H1 (cell line): ENCODE measurements at regions not wholly inside any gene's neighbourhood (a gene's known extent, or its start where the extent isn't known, plus 50 kb on each side); places are given as distances from the start of the nearest gene placed in this dataset.

Experiments used
- CTCF ChIA-PET: fragments of 300-600 bp; sonication (Branson Sonifier 250); formaldehyde crosslinking; loops from one replicate; lab custom pipeline; 2021; ENCODE audit not compliant: partially characterized antibody; lab: Charles Lee
- POLR2A ChIA-PET: fragments of 300-600 bp; sonication (Branson Sonifier 250); formaldehyde crosslinking; loops from one replicate; lab custom pipeline; 2021; ENCODE audit warnings: inconsistent platforms; ENCODE audit not compliant: partially characterized antibody; lab: Charles Lee
- DNase-seq, 2 experiments: peaks; one replicate each; pipeline versions ENCODE4 v3.0.0 to v3.0.0-alpha.2; 2010 to 2022; ENCODE audit warnings: low spot score in 2 of 2, low read depth in 1 of 2, mixed read lengths in 1 of 2
- FAIRE-seq: peaks from 2 replicates; lab custom pipeline; 2011; peaks lifted over from hg19 to GRCh38; lab: Jason Lieb, UNC
- H2AFZ ChIP-seq: 2 replicates; pipeline ENCODE4 v1.8.1; 2012; ENCODE audit warnings: low read length, inconsistent platforms
- H2AK5ac ChIP-seq: 2 replicates; pipeline ENCODE4 v1.6.1; 2013; ENCODE audit warnings: low read depth, low read length
- H2BK120ac ChIP-seq: replicated peaks from 2 replicates; pipeline ENCODE3; 2013; ENCODE audit warnings: low read depth, low read length, inconsistent platforms
- H2BK12ac ChIP-seq: 2 replicates; pipeline ENCODE4 v1.6.1; 2013; ENCODE audit warnings: low read depth, low read length
- H2BK15ac ChIP-seq: 2 replicates; pipeline ENCODE4 v1.6.1; 2013; ENCODE audit warnings: low read length
- H2BK20ac ChIP-seq: 2 replicates; pipeline ENCODE4 v1.6.1; 2013; ENCODE audit warnings: low read length
- H2BK5ac ChIP-seq: 2 replicates; pipeline ENCODE4 v1.6.1; 2013; ENCODE audit warnings: low read depth, low read length
- H3K14ac ChIP-seq: 2 replicates; pipeline ENCODE4 v1.6.1; 2013; ENCODE audit warnings: inconsistent platforms; ENCODE audit not compliant: insufficient read length
- H3K18ac ChIP-seq: 2 replicates; pipeline ENCODE4 v1.6.1; 2013; ENCODE audit warnings: low read length; ENCODE audit errors: extremely low read depth
- H3K23ac ChIP-seq: 2 replicates; pipeline ENCODE4 v1.6.1; 2013; ENCODE audit warnings: inconsistent platforms; ENCODE audit not compliant: insufficient read length
- H3K23me2 ChIP-seq: 2 replicates; pipeline ENCODE4 v1.6.1; 2013; ENCODE audit warnings: low read depth, low read length
- H3K27ac ChIP-seq: 2 replicates; pipeline ENCODE4 v1.6.1; 2011; ENCODE audit warnings: low read depth, low read length, inconsistent platforms
- H3K27me3 ChIP-seq, 4 experiments: replicated peaks in 1 of 4; 1 replicate in 1 of 4; 2 replicates in 3 of 4; pipeline versions ENCODE4 v1.6.1 to v1.8.1; 2011 to 2013; ENCODE audit warnings: low read length in 3 of 4, mild to moderate bottlenecking in 3 of 4, inconsistent platforms in 2 of 4, mixed read lengths in 2 of 4, moderate library complexity in 1 of 4; ENCODE audit not compliant: control insufficient read depth in 3 of 4, insufficient read depth in 3 of 4; ENCODE audit errors: extremely low read depth in 1 of 4
- H3K36me3 ChIP-seq, 4 experiments: 2 replicates each; pipeline versions ENCODE4 v1.6.1 to v1.8.1; 2011 to 2013; ENCODE audit warnings: mild to moderate bottlenecking in 4 of 4, low read length in 3 of 4, moderate library complexity in 2 of 4, control low read depth in 1 of 4, inconsistent platforms in 1 of 4; ENCODE audit not compliant: insufficient read depth in 4 of 4, control insufficient read depth in 2 of 4
- H3K4ac ChIP-seq: replicated peaks from 2 replicates; pipeline ENCODE3; 2013; ENCODE audit warnings: low read length, low read depth, mixed read lengths, inconsistent platforms; ENCODE audit not compliant: insufficient read length
- H3K4me1 ChIP-seq, 4 experiments: replicated peaks in 1 of 4; 1 replicate in 1 of 4; 2 replicates in 3 of 4; pipeline versions ENCODE4 v1.6.1 to v1.8.1; 2011 to 2013; ENCODE audit warnings: low read length in 3 of 4, inconsistent platforms in 2 of 4, mixed read lengths in 1 of 4; ENCODE audit not compliant: insufficient read depth in 4 of 4, control insufficient read depth in 3 of 4
- H3K4me2 ChIP-seq, 2 experiments: 2 replicates each; pipeline versions ENCODE4 v1.6.1 to v1.8.1; 2011 to 2013; ENCODE audit warnings: low read depth in 2 of 2, low read length in 2 of 2, control low read depth in 1 of 2, inconsistent platforms in 1 of 2, mild to moderate bottlenecking in 1 of 2; ENCODE audit not compliant: insufficient read depth in 1 of 2
- H3K4me3 ChIP-seq, 4 experiments: fragments of 200-600, 300-600 bp in 1 of 4; sonication (generic), shearing (Covaris generic), sonication (Bioruptor Twin) in 1 of 4; 2 replicates each; pipeline versions ENCODE4 v1.5.1 to v1.8.1; 2011 to 2016; ENCODE audit warnings: low read length in 4 of 4, low read depth in 3 of 4, control low read depth in 2 of 4, inconsistent platforms in 2 of 4, mild to moderate bottlenecking in 2 of 4, mixed read lengths in 1 of 4, moderate library complexity in 1 of 4; ENCODE audit not compliant: insufficient read depth in 2 of 4; ENCODE audit errors: extremely low read depth in 1 of 4
- H3K56ac ChIP-seq: replicated peaks from 2 replicates; pipeline ENCODE3; 2013; ENCODE audit warnings: low read depth, mild to moderate bottlenecking, mixed read lengths, low read length, inconsistent platforms; ENCODE audit not compliant: insufficient read length
- H3K79me1 ChIP-seq: 2 replicates; pipeline ENCODE4 v1.6.1; 2013; ENCODE audit warnings: low read depth, low read length, control low read depth
- H3K79me2 ChIP-seq, 2 experiments: 2 replicates each; pipeline versions ENCODE4 v1.6.1 to v1.8.1; 2012 to 2013; ENCODE audit warnings: low read length in 2 of 2, mild to moderate bottlenecking in 2 of 2, inconsistent platforms in 1 of 2; ENCODE audit not compliant: insufficient read depth in 2 of 2, control insufficient read depth in 1 of 2
- H3K9ac ChIP-seq, 4 experiments: replicated peaks in 1 of 4; 1 replicate in 1 of 4; 2 replicates in 3 of 4; pipeline versions ENCODE4 v1.6.1 to v1.8.1; 2011 to 2013; ENCODE audit warnings: low read depth in 3 of 4, low read length in 3 of 4, control low read depth in 2 of 4, mild to moderate bottlenecking in 2 of 4, moderate library complexity in 2 of 4, inconsistent platforms in 1 of 4; ENCODE audit errors: extremely low read depth in 1 of 4
- H3K9me3 ChIP-seq, 2 experiments: 2 replicates each; pipeline versions ENCODE4 v1.6.1 to v1.8.1; 2012 to 2013; ENCODE audit warnings: mild to moderate bottlenecking in 2 of 2, moderate library complexity in 2 of 2, control low read depth in 1 of 2, inconsistent platforms in 1 of 2, low read depth in 1 of 2, low read length in 1 of 2, mixed read lengths in 1 of 2; ENCODE audit not compliant: insufficient read depth in 2 of 2
- H4K20me1 ChIP-seq, 2 experiments: replicated peaks in 1 of 2; 2 replicates each; pipeline versions ENCODE3 to v1.8.1; 2011 to 2013; ENCODE audit warnings: inconsistent platforms in 2 of 2, low read length in 2 of 2, mild to moderate bottlenecking in 1 of 2; ENCODE audit not compliant: insufficient read depth in 2 of 2, control insufficient read depth in 1 of 2
- H4K5ac ChIP-seq: 2 replicates; pipeline ENCODE4 v1.6.1; 2013; ENCODE audit warnings: low read length, low read depth, mixed read lengths, inconsistent platforms; ENCODE audit not compliant: insufficient read length
- H4K8ac ChIP-seq: 2 replicates; pipeline ENCODE4 v1.8.0; 2013; ENCODE audit warnings: mild to moderate bottlenecking, moderate library complexity, low read length, inconsistent platforms; ENCODE audit not compliant: insufficient read depth; ENCODE audit errors: extremely low read depth
- H4K91ac ChIP-seq: replicated peaks from 2 replicates; pipeline ENCODE3; 2013; ENCODE audit warnings: low read length, mixed read lengths, inconsistent platforms; ENCODE audit not compliant: insufficient read length
- CBX8 ChIP-seq: fragments of 300-800, 300-1000 bp; sonication (generic); IDR thresholded peaks from 2 replicates; pipeline ENCODE4 v1.7.1; 2016; ENCODE audit warnings: low read depth, low read length, borderline replicate concordance
- CTBP2 ChIP-seq: IDR thresholded peaks from 2 replicates; pipeline ENCODE4 v1.7.0; 2011; ENCODE audit warnings: borderline replicate concordance, mild to moderate bottlenecking, moderate library complexity, mixed read lengths, low read length; ENCODE audit not compliant: insufficient read depth, insufficient read length
- EP300 ChIP-seq, 2 experiments: IDR thresholded peaks; 1 replicate in 1 of 2; 2 replicates in 1 of 2; pipeline ENCODE4 v1.6.1; 2011 to 2012; ENCODE audit warnings: low read depth in 2 of 2, low read length in 2 of 2, mild to moderate bottlenecking in 2 of 2, borderline replicate concordance in 1 of 2, inconsistent platforms in 1 of 2, moderate library complexity in 1 of 2
- FOSL1 ChIP-seq: IDR thresholded peaks from 2 replicates; pipeline ENCODE4 v1.6.1; 2011; ENCODE audit warnings: mild to moderate bottlenecking, low read depth, low read length, moderate library complexity; ENCODE audit not compliant: insufficient read depth
- HDAC6 ChIP-seq: IDR thresholded peaks from one replicate; pipeline ENCODE4 v1.7.1; 2012; ENCODE audit warnings: low read depth, mild to moderate bottlenecking, inconsistent platforms, low read length, moderate library complexity
- MAX ChIP-seq: IDR thresholded peaks from 2 replicates; pipeline ENCODE4 v1.6.1; 2012; ENCODE audit warnings: inconsistent platforms
- RAD21 ChIP-seq, 2 experiments: IDR thresholded peaks in 1 of 2; conservative IDR thresholded peaks in 1 of 2; 2 replicates each; pipeline ENCODE4 v1.6.1; 2011; ENCODE audit warnings: low read depth in 2 of 2, low read length in 2 of 2, improper control_type of control experiment in 1 of 2, inconsistent platforms in 1 of 2, mild to moderate bottlenecking in 1 of 2, moderate library complexity in 1 of 2
- SIRT6 ChIP-seq: IDR thresholded peaks from one replicate; pipeline ENCODE4 v1.7.1; 2012; ENCODE audit warnings: low read length, inconsistent platforms
- SRF ChIP-seq: IDR thresholded peaks from 2 replicates; pipeline ENCODE4 v1.6.1; 2011; ENCODE audit warnings: mild to moderate bottlenecking, low read depth, low read length, moderate library complexity
- ZNF274 ChIP-seq: IDR thresholded peaks from 2 replicates; pipeline ENCODE4 v1.7.0; 2012; ENCODE audit warnings: low read length, borderline replicate concordance; ENCODE audit errors: extremely low read depth

DNA sequence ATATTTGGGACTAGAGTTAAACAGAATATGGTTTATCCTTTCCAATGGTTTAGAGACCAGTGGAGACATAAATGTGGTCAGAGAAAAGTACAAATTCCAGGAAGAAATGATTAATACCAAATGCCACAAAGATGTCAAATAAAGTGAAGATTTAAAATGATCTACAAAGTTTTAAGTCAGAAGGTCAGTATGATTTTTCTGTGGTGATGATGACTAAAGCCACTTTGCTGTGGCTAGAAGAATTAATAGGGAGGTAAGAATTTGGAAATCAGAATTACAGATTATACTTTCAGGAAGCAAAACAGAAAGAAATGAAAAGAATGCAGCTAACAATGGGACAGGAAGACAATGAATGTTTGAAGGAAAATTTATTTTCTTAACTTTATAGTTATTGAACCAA is 91.5 kb upstream of the CDH7 start:
- Histone ChIP-seq H3K4me2 (no peak overlapping the region), H2BK12ac (no peak overlapping the region), H3K9ac (no peak overlapping the region), H2AK5ac (no peak overlapping the region), H3K4me1 (no peaks in the 10 kb centered on the region), H4K91ac (no peak overlapping the region), H2AFZ (no peak overlapping the region), H4K5ac (no peak overlapping the region), H2BK120ac (no peak overlapping the region), H3K79me1 (no peaks in the 10 kb centered on the region), H2BK5ac (no peak overlapping the region), H3K23ac (no peak overlapping the region), H3K23me2 (no peaks in the 10 kb centered on the region), H2BK20ac (no peak overlapping the region), H3K4ac (no peak overlapping the region), H3K79me2 (no peaks in the 10 kb centered on the region), H2BK15ac (no peak overlapping the region), H3K36me3 (no peaks in the 10 kb centered on the region), H3K4me3 (no peak overlapping the region), H3K18ac (no peak overlapping the region), H3K27ac (no peak overlapping the region), H4K20me1 (no peaks in the 10 kb centered on the region), H3K9me3 (no peaks in the 10 kb centered on the region), H3K14ac (no peak overlapping the region), H3K56ac (no peak overlapping the region), H4K8ac (no peak overlapping the region), H3K27me3 (no peaks in the 10 kb centered on the region)
- no peak for TF ChIP-seq SRF
- no peak for TF ChIP-seq RAD21 (IDR thresholded peaks at IDR 0.05 in 1 of 2, conservative IDR thresholded peaks at IDR 0.05 in 1 of 2; ENCODE audit: low read depth in 2 of 2, low read length in 2 of 2)
- TF ChIP-seq CBX8 = no peak
- TF ChIP-seq SIRT6 = no peak
- no peak for TF ChIP-seq FOSL1
- no peak for TF ChIP-seq HDAC6
- no peak for TF ChIP-seq MAX
- no peak for TF ChIP-seq ZNF274
- no peak for TF ChIP-seq CTBP2
- no peak for TF ChIP-seq EP300 (IDR thresholded peaks at IDR 0.05; ENCODE audit: borderline replicate concordance in 1 of 2, low read depth in 2 of 2, low read length in 2 of 2)
- ChIA-PET POLR2A (no interaction called here), CTCF (no interaction called here)
- DNase-seq (no peak), FAIRE-seq (no peak)
